ENCODE measurements at regions not wholly inside any gene's neighbourhood (a gene's known extent, or its start where the extent isn't known, plus 50 kb on each side); places are given as distances from the start of the nearest gene placed in this dataset.
A peak's percentile ranks its signal among the peaks of the same experiment; 100 is the strongest.

DNA sequence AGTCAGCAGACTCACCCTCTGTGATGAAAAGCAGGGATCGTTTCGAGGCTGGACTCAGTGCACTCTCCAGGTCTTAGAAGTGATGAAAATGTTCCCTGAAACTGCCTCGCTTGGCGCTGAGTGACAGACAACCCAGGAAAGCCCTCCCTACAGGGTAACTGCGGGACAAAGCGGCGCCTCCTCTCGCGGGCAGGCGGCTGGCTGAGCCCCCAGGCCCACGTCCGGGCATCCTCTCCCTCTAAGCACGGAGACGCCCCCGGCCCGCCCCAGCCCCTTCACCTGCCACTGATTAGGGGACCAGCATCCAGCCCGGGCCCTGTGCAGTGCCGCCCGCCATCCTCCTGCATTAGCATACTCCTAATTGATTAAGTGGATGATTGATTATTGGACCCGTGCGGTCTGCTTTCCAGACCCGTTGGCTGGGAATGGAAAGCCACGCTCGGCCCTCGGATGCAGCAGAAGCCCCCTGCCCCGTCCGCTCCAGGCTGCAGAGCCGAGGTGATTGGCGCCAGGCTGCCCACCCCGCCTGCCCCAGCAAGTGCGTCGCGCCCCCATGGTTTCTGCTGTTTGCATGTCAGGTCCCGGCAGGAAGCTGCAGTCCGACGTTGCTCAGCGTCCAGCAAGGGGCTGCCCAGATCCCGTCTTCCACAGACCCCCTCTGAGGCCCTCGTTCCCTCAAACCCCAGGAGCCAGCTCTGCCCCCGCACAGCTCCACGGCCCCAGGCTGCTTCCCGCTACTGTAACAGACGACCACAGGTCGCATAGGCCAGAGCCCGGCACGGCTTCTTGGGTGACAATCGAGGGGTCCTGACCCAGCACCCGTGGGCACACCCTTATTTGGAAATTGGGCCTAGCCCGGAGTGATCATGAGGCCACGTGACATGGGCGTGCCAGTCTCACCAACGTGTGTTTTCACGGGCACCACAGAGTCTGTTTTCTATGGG is 131.6 kb downstream of the DLL1 start:
- Mint-ChIP-seq H3K27me3 (no peaks in the 10 kb centered on the region), H3K4me3 (no peak overlapping the region), H3K27ac (ENCODE audit: low read depth) (no peak overlapping the region)

DNA sequence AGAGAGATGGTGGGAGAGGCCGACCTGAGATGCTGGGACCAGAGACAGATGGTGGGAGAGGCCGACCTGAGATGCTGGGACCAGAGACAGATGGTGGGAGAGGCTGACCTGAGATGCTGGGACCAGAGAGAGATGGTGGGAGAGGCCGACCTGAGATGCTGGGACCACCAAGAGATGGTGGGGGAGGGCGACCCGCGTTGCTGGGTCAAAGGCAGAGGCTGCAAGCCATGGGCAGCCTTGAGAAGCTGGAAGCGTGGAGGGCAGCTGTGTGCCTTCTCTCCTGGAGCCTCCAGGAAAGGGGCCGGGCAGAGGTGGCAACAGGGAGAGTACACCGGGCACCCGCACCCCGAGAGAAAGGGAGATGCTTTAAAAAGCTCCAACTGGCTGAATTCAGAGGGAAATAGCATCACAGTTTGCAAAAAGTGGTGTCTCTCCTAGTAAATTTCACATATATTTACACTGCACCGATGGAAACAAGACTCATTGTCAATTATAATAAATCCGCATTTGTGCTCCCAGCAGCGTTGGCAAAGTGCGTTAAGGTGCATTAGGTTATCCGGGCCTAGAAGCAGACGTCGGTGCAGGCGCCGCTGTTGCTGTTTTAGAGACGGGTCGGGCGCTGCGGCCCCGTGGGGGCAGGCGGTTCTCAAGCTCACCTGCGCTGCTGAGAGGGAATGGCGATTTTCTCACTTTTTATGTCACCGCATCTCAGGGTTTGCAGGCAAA is 132.4 kb downstream of the DLL1 start:
- H3K9me3 Mint-ChIP-seq, result no peaks in the 10 kb centered on the region
- no peak for ATAC-seq (replicated peaks; ENCODE audit: extremely low read depth, poor library complexity, severe bottlenecking)
- no peak for DNase-seq (ENCODE audit: low spot score in 2 of 2)
- no peak overlapping the region for H3K4me3 Mint-ChIP-seq
- no peaks in the 10 kb centered on the region for H3K27me3 Mint-ChIP-seq
- no peak overlapping the region for H3K27ac Mint-ChIP-seq (ENCODE audit: low read depth)
- no peaks in the 10 kb centered on the region for H3K36me3 Mint-ChIP-seq (ENCODE audit: insufficient read depth)
- no peaks in the 10 kb centered on the region for H3K4me1 Mint-ChIP-seq

More for the DNA sequence above, 131.6 kb downstream of the DLL1 start:
- Mint-ChIP-seq H3K9me3 (no peaks in the 10 kb centered on the region), H3K36me3 (ENCODE audit: insufficient read depth) (no peaks in the 10 kb centered on the region), H3K4me1 (no peaks in the 10 kb centered on the region)
- DNase-seq (ENCODE audit: low spot score in 2 of 2) (no peak), ATAC-seq (replicated peaks; ENCODE audit: extremely low read depth, poor library complexity, severe bottlenecking) (no peak)

DNA sequence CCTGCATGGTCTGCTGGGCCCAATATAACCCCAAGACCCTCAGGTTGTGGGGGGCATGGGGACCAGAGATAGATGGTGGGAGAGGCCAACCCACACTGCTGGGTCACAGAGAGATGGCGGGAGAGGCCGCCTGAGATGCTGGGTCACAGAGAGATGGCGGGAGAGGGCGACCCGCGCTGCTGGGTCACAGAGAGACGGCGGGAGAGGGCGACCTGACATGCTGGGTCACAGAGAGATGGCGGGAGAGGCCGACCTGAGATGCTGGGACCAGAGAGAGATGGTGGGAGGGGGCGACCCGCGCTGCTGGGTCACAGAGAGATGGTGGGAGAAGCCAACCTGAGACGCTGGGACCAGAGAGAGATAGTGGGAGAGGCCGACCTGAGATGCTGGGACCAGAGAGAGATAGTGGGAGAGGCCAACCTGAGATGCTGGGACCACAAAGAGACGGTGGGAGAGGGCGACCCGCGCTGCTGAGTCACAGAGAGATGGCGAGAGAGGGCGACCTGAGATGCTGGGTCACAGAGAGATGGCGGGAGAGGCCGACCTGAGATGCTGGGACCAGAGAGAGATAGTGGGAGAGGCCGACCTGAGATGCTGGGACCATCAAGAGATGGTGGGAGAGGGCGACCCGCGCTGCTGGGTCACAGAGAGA is 133.2 kb downstream of the DLL1 start:
- Mint-ChIP-seq H3K4me1 (no peaks in the 10 kb centered on the region), H3K4me3 (no peak overlapping the region), H3K27me3 (peaks cover under 1% of the 10 kb centered on the region), H3K27ac (ENCODE audit: low read depth) (peak overlapping the region; percentile 80), H3K36me3 (ENCODE audit: insufficient read depth) (peaks cover 2% of the 10 kb centered on the region), H3K9me3 (no peaks in the 10 kb centered on the region)
- ATAC-seq (replicated peaks; ENCODE audit: extremely low read depth, poor library complexity, severe bottlenecking), result no peak
- no peak for DNase-seq (ENCODE audit: low spot score in 2 of 2)

DNA sequence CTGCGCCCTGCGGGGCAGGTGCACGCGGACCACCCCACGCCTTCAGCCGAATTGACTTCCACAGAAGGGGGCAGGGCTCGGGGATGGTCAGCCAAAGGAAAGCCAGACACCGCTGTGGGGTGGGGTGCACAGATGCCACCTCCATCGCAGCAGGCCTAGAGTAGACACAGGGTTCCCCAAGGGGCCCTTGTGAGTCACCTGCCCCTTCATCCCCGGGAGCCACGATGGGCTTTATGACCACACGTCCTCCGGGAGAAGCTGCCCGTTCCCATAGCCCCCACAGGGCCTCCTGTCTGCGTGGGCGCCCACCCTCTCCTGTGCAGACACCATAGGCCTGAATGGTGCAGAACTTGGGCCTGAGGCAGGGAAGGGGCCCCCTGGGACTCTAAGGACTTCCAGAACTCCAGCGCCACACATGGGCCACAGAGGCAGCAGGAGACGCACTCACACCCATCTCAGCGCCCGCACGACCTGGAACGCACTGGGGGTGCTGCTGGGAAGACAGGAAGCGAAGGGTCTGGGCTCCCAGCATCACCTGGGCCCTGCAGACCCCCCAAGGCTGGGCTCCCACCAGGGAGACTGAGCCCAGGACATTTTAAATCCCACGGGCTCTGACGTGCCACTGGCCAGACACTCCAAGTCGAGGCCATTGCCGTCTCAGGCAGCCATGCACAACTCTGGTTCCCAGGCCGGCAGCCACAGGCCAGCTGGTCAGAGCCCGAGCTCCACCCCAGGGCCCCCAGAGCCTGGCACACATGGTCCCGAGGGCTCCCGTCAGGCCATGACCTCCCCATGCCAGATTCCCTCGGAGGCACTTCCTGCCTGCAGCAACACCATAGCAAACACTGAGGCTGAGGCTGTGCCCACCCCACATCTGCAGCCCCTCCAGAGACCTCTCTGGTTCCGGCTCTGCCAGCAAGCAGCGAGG is 134.2 kb downstream of the DLL1 start:
- Mint-ChIP-seq H3K36me3 (ENCODE audit: insufficient read depth) (peaks cover 2% of the 10 kb centered on the region), H3K4me1 (no peaks in the 10 kb centered on the region), H3K27me3 (peaks cover 10% of the 10 kb centered on the region), H3K4me3 (no peak overlapping the region), H3K9me3 (no peaks in the 10 kb centered on the region), H3K27ac (ENCODE audit: low read depth) (peak overlapping the region; percentile 80)
- no peak for DNase-seq (ENCODE audit: low spot score in 2 of 2)
- no peak for ATAC-seq (replicated peaks; ENCODE audit: extremely low read depth, poor library complexity, severe bottlenecking)

DNA sequence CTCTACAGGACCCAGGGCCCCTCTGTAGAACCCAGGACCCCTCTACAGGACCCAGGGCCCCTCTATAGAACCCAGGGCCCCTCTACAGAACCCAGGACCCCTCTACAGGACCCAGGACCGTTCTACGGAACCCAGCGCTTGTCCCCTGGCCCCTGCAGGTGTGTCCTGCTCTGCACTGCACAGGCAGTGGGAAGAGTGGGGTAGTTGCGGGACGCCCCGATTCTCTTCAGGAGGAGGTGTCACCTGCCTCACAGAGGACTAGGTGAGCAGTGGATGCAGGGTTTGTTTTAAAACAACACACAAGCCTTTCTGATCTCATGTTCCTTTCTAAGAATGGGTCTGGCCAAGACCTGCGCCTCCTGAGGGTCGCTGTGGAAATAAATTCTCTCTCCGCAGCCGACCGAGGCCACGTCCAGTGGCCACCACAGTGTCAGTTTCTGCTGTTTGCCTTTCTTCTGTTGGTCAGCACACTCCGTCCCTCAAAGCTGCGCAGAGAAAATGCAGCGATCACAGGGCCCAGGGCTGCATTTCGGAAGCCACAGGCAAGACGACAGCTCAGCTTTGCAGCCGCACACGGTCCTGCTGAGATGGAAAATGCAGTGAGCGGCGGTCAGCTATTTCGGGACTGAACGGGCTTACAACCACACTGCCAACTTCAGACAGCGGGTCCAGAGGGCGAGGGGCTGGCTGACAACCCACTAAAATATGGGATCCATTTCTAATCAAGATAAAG is 135.2 kb downstream of the DLL1 start:
- no peak for ATAC-seq (replicated peaks; ENCODE audit: extremely low read depth, poor library complexity, severe bottlenecking)
- Mint-ChIP-seq H3K9me3 (no peaks in the 10 kb centered on the region), H3K36me3 (ENCODE audit: insufficient read depth) (peaks cover 2% of the 10 kb centered on the region), H3K4me1 (no peaks in the 10 kb centered on the region), H3K27me3 (peaks cover 12% of the 10 kb centered on the region), H3K27ac (ENCODE audit: low read depth) (no peak overlapping the region), H3K4me3 (no peak overlapping the region)
- no peak for DNase-seq (ENCODE audit: low spot score in 2 of 2)

DNA sequence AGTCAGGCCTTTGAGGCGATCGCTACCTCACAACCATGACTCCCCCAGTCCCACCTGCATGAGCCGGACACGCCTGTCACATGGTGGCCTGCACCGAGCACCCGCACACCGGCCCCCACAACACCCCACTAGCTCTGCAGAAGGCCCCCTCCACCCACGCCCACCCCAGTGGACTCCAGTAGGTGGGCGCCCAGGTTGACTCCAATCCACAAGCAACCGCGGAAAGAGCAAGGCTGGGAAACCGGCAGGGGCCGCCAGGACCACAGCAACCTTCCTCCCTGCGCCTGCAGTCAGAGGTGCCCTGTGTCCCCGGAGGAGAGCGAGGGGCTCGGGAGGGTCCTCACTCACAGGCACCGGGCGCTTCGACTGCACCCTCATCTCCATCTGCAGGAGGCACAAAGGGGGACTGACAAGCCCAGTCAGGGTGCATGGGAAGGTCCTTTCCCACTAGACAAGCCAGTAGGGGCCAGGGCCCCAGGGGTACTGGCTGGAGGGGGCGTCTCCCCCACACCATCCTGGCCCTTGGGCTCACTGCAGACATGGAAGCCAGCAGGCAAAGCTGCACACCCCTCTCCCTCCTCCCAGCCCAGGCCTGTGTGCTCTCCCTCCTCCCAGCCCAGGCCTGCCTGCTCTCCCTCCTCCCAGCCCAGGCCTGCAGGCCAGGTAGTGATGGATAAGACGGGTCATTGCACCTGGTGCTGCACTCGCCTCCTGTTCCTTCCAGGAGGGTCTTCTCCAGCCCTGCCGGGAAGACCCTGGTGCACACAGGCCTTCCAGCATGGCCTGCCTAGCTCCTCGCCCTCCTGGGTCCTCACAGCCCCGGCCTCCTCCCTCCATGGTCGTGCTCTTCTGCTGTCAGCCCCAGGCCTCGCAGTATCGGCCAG is 137.2 kb downstream of the DLL1 start:
- peaks cover 2% of the 10 kb centered on the region for H3K36me3 Mint-ChIP-seq (ENCODE audit: insufficient read depth)
- no peak overlapping the region for H3K27ac Mint-ChIP-seq (ENCODE audit: low read depth)
- no peak for ATAC-seq (replicated peaks; ENCODE audit: extremely low read depth, poor library complexity, severe bottlenecking)
- peaks cover 17% of the 10 kb centered on the region for H3K4me1 Mint-ChIP-seq
- no peaks in the 10 kb centered on the region for H3K9me3 Mint-ChIP-seq
- H3K4me3 Mint-ChIP-seq, result no peak overlapping the region
- H3K27me3 Mint-ChIP-seq, result peaks cover 12% of the 10 kb centered on the region
- no peak for DNase-seq (ENCODE audit: low spot score in 2 of 2)

DNA sequence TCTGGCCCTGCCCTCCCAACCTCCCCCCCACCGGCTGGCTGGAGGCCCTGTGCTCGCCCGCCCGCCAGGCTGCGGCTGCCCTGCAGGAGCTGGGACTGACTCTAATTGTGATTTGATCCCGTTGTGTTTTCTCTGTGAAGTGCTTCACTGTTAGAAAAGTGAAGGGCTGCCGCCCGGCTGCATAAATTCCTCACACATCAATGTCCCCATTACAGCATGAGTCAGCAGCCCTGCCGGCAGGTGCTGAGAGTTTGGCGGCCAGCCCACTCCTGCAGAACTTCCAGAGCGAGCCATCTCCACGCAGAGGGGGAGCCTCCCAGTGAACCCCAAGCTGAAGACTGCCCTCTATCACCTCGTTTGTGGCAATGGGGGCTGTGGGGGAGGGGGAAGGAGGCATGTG is 137.9 kb downstream of the DLL1 start:
- no peak overlapping the region for H3K27ac Mint-ChIP-seq (ENCODE audit: low read depth)
- peaks cover 8% of the 10 kb centered on the region for H3K36me3 Mint-ChIP-seq (ENCODE audit: insufficient read depth)
- DNase-seq (ENCODE audit: low spot score in 2 of 2) (no peak), ATAC-seq (replicated peaks; ENCODE audit: extremely low read depth, poor library complexity, severe bottlenecking) (no peak)
- no peak overlapping the region for H3K4me3 Mint-ChIP-seq
- peaks cover 12% of the 10 kb centered on the region for H3K27me3 Mint-ChIP-seq
- H3K9me3 Mint-ChIP-seq, result no peaks in the 10 kb centered on the region
- H3K4me1 Mint-ChIP-seq, result peaks cover 23% of the 10 kb centered on the region

DNA sequence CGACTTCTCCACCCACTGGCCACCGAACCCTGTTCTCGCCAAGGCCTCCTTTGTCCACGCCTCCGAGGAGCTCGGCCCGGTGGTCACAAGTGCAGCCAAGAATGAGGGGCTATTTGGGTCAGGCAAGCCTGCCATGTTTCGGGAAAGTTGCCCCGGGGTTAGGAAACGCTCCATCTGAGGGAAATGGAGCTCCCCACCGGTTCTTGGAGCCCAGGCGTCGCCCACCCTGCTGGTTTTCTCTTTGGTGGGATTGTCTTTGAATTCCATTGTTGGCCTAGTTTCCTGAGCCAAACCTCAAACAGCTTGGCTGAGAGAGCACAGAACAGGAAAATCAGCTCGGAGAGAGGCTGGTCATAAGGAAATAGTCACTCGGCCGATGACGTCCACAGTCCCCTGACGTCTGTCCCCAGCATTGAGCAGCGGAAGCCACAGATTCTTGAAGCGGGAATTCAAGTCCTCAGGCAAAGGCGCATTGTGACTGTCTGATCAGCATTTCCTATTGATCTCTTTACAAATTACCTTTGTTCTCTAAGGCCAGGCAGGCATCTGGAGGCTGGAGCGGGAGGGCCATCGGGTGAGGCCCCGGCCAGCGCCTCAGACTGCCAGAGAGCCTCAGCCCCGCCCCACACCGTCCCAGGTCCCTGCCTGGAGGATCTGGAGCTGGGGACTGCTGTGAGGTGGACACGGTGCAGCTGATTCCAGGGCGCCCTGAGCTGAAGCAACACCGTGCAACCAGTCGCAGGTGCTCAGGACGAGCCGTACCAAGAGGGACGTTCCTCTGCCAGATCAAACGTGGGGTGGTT is 138.6 kb downstream of the DLL1 start:
- no peak for ATAC-seq (replicated peaks; ENCODE audit: extremely low read depth, poor library complexity, severe bottlenecking)

GRCh38 chr6:170151804-170152123 is 139.1 kb downstream of the DLL1 start:
- Mint-ChIP-seq H3K9me3 (no peaks in the 10 kb centered on the region), H3K27ac (ENCODE audit: low read depth) (no peak overlapping the region), H3K36me3 (ENCODE audit: insufficient read depth) (peaks cover 8% of the 10 kb centered on the region), H3K4me1 (peaks cover 36% of the 10 kb centered on the region), H3K27me3 (peaks cover 12% of the 10 kb centered on the region), H3K4me3 (no peak overlapping the region)
- ATAC-seq (replicated peaks; ENCODE audit: extremely low read depth, poor library complexity, severe bottlenecking), result no peak
- no peak for DNase-seq (ENCODE audit: low spot score in 2 of 2)

More for the DNA sequence above, 138.6 kb downstream of the DLL1 start:
- Mint-ChIP-seq H3K27ac (ENCODE audit: low read depth) (no peak overlapping the region), H3K4me1 (peaks cover 30% of the 10 kb centered on the region), H3K36me3 (ENCODE audit: insufficient read depth) (peaks cover 8% of the 10 kb centered on the region), H3K4me3 (no peak overlapping the region), H3K9me3 (no peaks in the 10 kb centered on the region), H3K27me3 (peaks cover 12% of the 10 kb centered on the region)
- no peak for DNase-seq (ENCODE audit: low spot score in 2 of 2)

DNA sequence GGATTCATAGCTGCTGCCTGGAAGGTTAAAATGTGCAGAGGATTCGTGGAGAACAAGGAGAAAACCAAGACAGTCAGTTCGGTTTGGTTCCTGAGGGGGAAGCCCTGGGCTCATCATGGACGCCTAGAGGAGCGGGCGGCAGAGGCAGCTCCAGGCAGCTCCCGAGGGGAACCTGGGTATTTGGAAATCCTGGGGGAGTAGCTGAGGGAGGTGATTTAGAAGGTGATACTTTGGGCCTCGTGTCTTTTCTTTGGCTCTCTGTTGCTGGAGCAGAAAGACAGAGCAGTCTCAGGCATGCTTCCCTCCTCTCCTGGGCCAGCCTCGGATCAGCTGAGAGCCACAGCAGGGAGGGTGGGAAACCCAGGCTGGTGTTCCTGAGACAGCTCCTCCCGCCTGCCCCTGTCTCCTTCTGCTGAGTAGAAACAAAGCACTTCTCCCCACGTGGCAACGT is 139.5 kb downstream of the DLL1 start:
- ATAC-seq (replicated peaks; ENCODE audit: extremely low read depth, poor library complexity, severe bottlenecking) (no peak), DNase-seq (ENCODE audit: low spot score in 2 of 2) (no peak)
- H3K27ac Mint-ChIP-seq (ENCODE audit: low read depth), result no peak overlapping the region
- peaks cover 8% of the 10 kb centered on the region for H3K36me3 Mint-ChIP-seq (ENCODE audit: insufficient read depth)
- no peak overlapping the region for H3K4me3 Mint-ChIP-seq
- H3K4me1 Mint-ChIP-seq, result peaks cover 40% of the 10 kb centered on the region
- no peaks in the 10 kb centered on the region for H3K9me3 Mint-ChIP-seq
- peaks cover 12% of the 10 kb centered on the region for H3K27me3 Mint-ChIP-seq
